ENCODE measurements at regions not wholly inside any gene's neighbourhood (a gene's known extent, or its start where the extent isn't known, plus 50 kb on each side); places are given as distances from the start of the nearest gene placed in this dataset.

- no peaks in the 10 kb centered on the region for H3K9me3 ChIP-seq
- no peak overlapping the region for H3K27ac ChIP-seq
- no peak overlapping the region for H3K4me3 ChIP-seq
- DNase-seq: no peak
- TF ChIP-seq, protein P1, sequence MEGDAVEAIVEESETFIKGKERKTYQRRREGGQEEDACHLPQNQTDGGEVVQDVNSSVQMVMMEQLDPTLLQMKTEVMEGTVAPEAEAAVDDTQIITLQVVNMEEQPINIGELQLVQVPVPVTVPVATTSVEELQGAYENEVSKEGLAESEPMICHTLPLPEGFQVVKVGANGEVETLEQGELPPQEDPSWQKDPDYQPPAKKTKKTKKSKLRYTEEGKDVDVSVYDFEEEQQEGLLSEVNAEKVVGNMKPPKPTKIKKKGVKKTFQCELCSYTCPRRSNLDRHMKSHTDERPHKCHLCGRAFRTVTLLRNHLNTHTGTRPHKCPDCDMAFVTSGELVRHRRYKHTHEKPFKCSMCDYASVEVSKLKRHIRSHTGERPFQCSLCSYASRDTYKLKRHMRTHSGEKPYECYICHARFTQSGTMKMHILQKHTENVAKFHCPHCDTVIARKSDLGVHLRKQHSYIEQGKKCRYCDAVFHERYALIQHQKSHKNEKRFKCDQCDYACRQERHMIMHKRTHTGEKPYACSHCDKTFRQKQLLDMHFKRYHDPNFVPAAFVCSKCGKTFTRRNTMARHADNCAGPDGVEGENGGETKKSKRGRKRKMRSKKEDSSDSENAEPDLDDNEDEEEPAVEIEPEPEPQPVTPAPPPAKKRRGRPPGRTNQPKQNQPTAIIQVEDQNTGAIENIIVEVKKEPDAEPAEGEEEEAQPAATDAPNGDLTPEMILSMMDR (IDR thresholded peaks at IDR 0.05): no peak
- no peak for TF ChIP-seq POLR2A (IDR thresholded peaks at IDR 0.05)
- H3K27me3 ChIP-seq: no peaks in the 10 kb centered on the region
- H3K4me1 ChIP-seq: no peaks in the 10 kb centered on the region
- intact Hi-C loops (cut with DNase I; ENCODE audit: low total_unique reads): no loop called here
- no peaks in the 10 kb centered on the region for H3K36me3 ChIP-seq
Measured at GRCh38 chr12:5236022-5236640, 192.5 kb downstream of the KCNA5 start.

DNA sequence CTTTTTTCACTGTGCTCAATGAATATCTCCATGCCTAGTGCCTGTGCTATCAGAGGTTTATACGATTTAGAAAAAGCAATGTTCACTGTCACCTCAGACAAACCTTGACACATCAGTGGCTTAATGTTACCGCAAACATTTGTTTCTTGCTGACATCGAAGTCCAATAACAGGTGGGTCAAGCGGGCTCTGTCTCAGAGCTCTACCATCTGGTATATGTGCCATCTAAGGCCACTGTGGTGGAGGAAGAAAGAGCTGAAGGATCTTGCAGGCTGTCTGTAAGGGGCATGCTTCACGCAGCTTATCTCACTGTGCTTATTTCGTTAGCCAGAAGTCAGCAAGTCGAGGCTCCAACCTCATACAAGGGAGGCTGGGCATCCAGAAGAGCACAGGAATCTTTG, 189.5 kb upstream of the NTF3 start:
- TF ChIP-seq POLR2A (IDR thresholded peaks at IDR 0.05): no peak
- TF ChIP-seq, protein P1 (IDR thresholded peaks at IDR 0.05): no peak

GRCh38 chr12:5243014-5243413, 188.9 kb upstream of the NTF3 start:
- H3K4me1 ChIP-seq: no peaks in the 10 kb centered on the region
- no peaks in the 10 kb centered on the region for H3K9me3 ChIP-seq
- no peak overlapping the region for H3K4me3 ChIP-seq
- H3K27me3 ChIP-seq: no peaks in the 10 kb centered on the region
- no peak for TF ChIP-seq POLR2A (IDR thresholded peaks at IDR 0.05)
- TF ChIP-seq, protein P1 (IDR thresholded peaks at IDR 0.05): no peak
- no peak overlapping the region for H3K27ac ChIP-seq
- H3K36me3 ChIP-seq: no peaks in the 10 kb centered on the region
- intact Hi-C loops (cut with DNase I; ENCODE audit: low total_unique reads): no loop called here
- no peak for DNase-seq

More for the DNA sequence above, 189.5 kb upstream of the NTF3 start:
- no peaks in the 10 kb centered on the region for H3K36me3 ChIP-seq
- no peak overlapping the region for H3K27ac ChIP-seq
- DNase-seq: no peak
- no peak overlapping the region for H3K4me3 ChIP-seq
- intact Hi-C loops (cut with DNase I; ENCODE audit: low total_unique reads): no loop called here
- no peaks in the 10 kb centered on the region for H3K27me3 ChIP-seq
- no peaks in the 10 kb centered on the region for H3K4me1 ChIP-seq
- no peaks in the 10 kb centered on the region for H3K9me3 ChIP-seq

DNA sequence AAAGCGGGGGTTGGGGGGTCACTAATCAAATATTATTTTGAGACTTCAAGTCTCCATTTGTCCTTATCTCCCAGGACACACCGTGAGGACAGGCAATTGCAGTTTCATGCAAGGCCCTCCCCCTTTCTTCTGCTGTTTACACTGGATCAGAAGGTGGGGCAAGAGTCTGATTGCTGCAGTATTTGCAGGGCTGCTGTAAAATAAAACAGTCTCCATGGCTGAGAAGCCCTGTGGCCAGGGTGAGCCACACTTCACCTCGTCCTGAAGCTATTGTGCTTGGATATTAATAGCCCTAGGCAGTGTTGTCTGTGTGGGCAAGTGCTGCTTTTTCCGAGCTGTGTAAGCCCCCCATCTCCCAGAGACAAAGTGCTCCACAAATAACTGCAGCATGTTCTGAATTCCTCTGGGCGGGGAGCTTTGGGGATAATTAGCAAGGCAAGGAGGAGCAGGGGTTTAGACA, 187.4 kb upstream of the NTF3 start:
- no peaks in the 10 kb centered on the region for H3K4me1 ChIP-seq
- no peak for TF ChIP-seq POLR2A (IDR thresholded peaks at IDR 0.05)
- TF ChIP-seq, protein P1 (IDR thresholded peaks at IDR 0.05): no peak
- H3K27me3 ChIP-seq: no peaks in the 10 kb centered on the region
- H3K4me3 ChIP-seq: no peak overlapping the region
- DNase-seq: no peak
- no peaks in the 10 kb centered on the region for H3K36me3 ChIP-seq
- H3K9me3 ChIP-seq: no peaks in the 10 kb centered on the region
- H3K27ac ChIP-seq: no peak overlapping the region
- intact Hi-C loops (cut with DNase I; ENCODE audit: low total_unique reads): no loop called here

DNA sequence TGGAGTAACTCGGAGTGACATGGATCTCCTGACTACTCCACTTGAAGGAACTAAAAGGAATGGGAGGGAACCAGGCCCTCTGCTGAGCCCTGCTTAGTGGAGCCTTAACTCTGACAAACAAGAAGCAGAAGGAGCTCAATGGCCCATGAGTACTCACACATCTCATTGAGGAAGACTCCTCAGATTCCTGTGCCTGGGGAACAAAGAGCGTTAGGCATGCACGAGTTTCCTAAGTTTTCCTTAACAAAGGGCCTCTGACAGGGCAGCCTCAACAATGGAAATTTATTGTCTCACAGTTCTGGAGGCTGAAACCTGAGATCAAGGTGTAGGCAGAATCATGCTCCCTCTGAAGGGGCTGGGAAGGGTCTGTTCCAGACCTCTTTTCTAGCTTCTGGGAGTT, 185.7 kb upstream of the NTF3 start:
- H3K27me3 ChIP-seq: no peaks in the 10 kb centered on the region
- no peak overlapping the region for H3K4me3 ChIP-seq
- no peak for DNase-seq
- intact Hi-C loops (cut with DNase I; ENCODE audit: low total_unique reads): no loop called here
- no peaks in the 10 kb centered on the region for H3K36me3 ChIP-seq
- TF ChIP-seq POLR2A (IDR thresholded peaks at IDR 0.05): no peak
- TF ChIP-seq, protein P1 (IDR thresholded peaks at IDR 0.05): no peak
- H3K9me3 ChIP-seq: no peaks in the 10 kb centered on the region
- no peaks in the 10 kb centered on the region for H3K4me1 ChIP-seq
- H3K27ac ChIP-seq: no peak overlapping the region
